Stromal cell of bone marrow (primary cell): ENCODE measurements at regions not wholly inside any gene's neighbourhood (a gene's known extent, or its start where the extent isn't known, plus 50 kb on each side); places are given as distances from the start of the nearest gene placed in this dataset.

Experiments used
- DNase-seq: peaks from one replicate; pipeline ENCODE4 v3.0.0-alpha.2; 2012; ENCODE audit warnings: low read depth

DNA sequence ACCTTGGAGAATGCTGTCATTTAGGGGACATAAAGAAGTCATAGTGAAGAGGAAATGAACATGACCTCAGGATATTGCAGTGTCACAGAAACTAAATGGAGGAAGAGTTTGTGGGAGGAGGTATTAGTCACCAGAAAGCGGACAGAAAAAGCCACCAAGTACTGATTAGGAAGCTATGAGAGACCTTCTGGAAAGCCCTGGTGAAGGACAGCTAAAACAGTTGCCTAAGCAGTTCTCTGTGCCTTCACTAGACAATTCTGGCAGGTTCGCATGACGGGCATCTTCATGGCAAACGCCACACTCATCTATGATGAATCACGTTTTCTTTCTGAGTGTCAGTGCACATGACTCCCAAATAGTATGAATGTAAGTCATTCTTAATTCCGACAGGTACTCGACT lies 325.8 kb downstream of the C11orf87 start:
- DNase-seq: no peak

DNA sequence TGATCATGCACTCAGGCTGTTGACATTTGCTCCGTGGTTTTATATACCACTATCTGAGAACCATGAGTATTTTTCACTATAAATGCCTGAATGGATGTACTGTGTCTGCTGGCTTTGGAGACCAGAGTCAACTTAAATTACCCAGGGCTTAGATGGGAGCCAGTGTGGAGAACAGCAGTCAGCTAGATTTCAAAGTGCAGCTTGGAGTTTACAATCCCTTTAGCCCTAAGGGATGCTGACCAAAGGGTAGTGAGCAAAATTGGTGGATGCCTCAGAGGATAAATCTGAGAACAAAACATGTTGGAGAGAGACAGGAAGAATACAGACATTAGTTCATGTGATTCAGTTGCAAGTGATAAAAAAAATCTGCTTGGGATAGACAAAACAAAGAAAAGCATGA lies 327.5 kb downstream of the C11orf87 start:
- no peak for DNase-seq

DNA sequence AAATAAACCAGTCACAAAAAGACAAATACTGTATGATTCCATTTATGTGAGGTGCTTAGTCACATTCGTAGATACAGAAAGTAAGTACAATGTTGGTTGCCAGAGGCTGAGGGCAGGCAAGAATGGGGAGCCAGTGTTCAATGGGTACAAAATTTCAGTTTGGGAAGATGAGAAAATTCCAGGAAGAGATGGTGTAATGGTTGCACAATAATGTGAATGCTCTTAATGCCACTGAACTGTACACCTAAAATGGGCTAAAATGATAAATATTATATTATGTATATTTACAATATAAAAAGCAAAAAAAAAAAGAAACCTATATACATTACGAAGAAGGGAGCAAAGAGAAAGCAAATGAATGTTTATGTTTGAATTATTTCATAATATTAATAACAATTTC lies 329.0 kb downstream of the C11orf87 start:
- no peak for DNase-seq

DNA sequence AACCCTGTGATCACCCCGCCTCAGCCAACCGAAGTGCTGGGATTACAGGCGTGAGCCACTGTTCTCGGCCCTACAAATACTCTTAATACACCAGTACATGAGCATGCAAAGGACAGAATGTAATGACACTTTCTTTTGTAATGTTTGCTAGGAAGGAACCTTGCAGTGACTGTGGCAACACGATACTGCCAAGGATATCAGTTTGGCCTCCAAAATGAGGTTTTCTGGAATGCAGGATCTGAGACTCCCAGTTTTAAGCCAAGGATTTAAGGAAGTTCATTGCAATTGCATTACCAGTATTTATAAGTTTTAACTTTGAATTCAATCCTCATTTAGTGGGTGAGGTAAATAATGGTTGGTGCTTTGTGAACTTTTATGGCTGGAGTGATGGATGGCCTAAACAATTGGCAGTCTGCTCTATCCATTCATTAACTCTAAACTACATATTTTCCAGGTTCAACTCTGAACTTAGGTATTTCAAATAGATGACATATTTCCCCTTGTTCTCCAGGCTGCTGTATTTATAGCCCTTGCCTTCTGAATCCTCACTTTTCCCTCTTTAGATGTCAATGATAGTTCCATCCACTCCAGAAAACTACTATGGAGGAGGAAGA lies 330.3 kb downstream of the C11orf87 start:
- peak; percentile 13 for DNase-seq

DNA sequence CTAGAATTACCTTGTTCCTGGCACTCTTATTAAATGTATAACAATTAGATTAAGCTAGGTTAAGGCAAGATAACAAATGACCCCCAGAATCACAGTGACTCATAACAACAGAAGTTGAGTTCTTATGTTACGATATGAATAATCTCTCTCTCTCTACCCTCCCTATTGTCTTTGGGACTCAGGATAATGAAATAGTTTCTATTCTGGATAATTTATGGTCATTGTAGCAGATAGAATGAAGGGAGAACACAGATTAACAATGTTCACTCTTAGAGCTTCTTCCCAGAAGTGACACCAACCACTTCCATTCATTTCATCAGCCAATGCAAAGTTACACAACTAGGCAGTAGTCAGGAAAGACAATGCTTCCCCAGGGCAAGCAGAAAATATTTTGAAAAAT lies 334.5 kb downstream of the C11orf87 start:
- DNase-seq: no peak

DNA sequence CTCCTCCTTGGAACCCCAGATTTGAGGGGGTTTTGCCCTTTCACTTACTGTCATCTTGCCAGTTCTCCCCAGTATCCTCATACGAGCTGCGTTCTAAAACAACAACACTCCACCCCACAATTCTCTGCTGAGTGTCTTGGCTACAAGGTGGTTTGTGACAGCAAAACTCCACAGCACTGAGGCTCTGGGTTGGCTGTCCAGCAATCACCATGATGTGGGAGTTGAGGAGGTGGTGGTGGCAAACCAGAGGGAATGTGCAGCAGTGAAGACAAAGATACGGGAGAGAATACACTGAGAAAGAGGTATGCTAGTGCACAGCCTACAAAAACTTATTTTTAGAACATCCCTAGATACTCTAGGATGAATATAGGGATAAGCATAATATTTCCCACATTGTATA lies 335.0 kb downstream of the C11orf87 start:
- DNase-seq: no peak

DNA sequence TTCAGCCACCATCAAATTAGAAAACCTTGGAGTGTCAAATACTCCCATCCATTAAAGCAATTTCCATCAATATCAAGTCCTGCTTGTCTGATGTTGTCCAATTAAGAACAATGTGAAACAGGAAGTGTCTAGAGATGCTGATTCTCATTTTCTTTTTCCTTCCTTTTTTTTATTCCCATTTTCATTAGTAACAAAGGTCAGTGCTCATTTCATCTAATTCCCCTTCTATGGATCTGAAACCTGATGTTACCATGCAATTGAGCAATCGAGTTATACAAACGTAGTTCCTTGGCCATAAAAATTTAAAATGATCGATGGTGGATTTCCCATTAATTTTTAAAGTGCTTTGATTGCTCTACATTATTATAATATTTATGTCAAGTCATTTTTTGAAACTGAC lies 330.6 kb upstream of the ZC3H12C start:
- DNase-seq: no peak

DNA sequence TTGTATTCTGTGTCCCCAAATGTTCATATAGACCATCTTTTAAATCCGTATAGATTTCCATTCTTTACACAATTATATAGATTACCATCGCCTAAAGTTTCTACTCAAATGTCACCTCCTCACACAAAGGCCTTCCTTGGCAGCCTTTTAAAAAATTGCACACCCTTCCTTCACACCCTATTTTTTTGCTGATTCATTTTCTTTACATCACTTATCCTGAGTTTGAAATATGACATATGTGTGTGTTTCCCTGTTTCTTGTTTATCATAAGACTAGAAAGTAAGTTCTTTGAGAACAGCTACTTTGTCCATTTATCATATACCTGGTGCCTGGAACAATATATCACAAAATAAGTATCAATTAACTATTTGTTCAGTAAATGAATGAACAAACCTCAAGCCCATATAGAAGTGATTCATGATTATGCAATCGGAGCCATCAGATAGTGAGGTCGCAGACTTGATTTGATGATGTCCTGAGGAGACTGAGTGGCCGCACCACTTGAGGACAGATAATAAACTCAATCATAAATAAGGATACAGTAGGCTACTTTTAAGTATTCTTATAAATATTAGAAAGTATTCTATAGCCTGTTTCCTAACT lies 327.4 kb upstream of the ZC3H12C start:
- DNase-seq: no peak

DNA sequence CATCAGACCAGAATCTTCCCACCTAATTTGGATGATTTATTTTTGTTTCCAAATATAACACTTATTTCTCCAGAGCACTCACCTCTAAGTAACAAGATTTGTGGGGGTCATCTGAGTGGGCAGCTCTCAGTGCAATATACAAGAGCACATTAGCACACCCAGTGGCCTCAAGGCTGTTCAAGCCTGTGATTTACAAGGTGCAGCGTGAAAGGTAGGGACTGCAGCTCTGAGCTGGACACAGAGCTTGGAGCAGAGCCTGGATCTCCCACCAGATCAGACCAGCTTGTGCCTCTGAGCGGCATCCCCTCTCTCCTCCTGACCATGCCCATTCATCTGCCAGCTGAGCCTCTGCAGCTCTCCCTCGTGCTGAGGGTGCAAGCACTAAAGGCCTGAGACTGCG lies 323.3 kb upstream of the ZC3H12C start:
- DNase-seq: no peak

DNA sequence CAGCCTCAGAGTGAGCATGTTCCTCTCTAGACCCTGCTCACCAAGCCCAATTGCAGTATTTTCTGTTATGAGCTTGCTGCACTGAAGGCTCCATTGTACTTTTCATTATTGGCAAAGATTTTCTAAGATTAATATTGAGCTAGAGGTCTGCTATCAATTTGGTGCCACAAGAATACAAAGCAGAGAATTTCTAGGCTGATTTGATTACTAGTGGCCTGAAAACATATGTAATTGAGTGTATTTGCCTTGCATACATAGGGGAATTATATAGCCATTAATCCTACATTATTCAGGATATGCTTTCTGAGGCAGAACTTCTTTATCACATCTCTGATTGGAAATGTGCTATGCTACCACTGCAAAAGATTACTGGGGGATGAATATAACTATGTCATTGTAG lies 322.9 kb upstream of the ZC3H12C start:
- DNase-seq: no peak

DNA sequence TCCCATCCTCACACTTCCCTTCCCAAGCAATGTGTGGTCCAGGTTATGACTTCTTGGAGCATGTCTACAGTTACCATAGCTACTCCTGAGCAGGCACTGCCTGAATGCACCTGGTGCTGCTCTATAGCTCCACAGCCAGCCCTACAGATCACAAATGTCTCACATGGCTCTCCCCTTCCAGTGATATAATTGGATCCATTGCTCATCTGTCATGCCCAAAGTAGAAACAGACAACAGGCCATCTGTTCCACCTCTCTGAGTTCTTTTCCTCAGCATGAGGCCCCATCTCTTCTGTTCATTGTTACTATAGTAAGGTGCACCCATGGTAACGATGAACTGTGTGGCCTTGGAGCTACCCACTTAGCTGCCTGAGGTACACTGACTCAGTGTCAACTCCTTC lies 320.3 kb upstream of the ZC3H12C start:
- DNase-seq: no peak

DNA sequence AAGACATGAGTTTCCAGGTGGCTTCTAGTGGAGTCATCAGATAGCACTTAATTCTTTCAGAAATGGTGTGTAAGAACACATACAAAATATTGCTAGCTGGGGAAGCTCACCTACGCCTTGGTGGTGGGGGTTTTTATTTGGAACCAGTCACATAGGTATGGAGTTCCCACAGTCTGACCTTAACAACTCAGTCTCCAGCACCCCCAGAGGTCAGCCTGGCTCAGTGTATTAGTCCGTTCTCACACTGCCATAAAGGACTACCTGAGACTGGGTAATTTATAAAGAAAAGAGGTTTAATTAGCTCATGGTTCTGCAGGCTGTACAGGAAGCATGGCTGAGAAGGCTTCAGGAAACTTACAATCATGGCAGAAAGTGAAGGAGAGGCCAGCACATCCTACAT lies 317.5 kb upstream of the ZC3H12C start:
- no peak for DNase-seq

DNA sequence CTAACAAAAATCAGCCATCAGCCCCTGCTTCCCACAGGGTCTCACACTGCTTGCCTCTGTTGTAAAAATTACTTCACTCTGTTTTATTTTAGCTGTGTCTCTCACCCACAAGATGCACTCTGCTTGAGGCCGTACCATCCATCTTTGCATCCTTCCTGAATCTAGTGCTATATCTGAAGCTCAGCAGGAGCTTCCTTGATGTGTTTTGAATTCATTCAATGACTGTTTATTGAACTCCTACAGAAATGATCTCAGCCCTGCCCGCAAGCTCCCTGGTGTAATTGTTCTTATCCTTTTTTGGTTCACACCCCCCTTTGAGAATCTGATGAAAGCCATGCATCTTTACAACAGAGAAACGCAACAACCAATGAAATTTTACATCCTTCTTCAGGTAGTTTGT lies 310.2 kb upstream of the ZC3H12C start:
- no peak for DNase-seq

DNA sequence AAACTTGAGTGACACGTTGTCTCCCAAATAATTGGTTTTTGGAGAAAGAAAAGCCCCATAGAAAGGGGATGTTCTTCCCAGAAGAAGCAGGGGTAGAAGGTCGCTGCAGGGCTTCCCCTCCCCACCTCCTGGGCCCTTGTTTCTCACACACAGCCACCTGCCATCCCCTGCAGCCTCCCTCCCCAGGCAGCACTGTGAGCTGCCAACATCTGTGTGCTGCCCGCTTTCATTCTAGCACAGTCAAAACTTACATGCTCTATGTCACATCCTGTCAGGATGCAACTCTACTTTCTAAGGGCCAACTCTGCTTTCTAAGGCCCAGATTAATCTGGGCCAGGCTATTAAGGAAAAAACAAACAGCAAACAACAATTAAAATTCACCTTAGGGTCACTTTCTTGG lies 309.4 kb upstream of the ZC3H12C start:
- no peak for DNase-seq

DNA sequence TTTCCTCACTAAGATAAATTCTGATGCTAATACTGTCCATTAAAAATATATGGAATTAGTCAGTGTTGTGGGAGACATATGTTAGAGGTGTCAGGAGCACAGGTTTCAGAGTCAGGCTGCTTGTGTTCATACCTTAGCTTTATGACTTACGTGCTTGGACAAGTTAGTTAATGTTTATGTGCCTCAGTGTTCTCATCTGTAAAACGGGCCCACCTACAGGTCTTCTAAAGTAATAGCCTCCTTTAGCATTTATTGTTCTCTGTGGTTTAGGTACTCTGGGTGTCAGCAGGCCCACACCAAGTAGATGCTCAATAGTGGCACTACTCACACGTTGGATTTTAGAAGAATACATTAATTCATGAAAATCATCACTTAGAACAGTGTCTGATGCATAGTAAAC lies 308.7 kb upstream of the ZC3H12C start:
- no peak for DNase-seq

DNA sequence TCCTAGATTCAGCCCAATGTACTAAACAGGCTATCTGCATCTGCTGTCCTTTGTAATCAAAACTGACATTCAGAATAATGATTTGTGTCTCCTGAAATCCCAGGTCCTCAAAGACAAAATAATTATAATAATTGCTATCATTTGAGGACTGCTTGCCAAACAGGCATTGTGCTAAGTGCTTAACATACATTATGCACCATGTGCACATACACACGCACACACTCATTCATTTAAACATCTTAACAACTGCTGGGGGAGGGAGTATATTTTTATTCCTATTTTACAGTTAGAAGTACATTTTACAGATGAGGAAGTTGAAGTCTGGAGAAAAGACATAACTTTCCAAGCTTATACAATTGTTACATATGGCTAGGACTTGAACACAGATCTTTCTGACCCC lies 308.0 kb upstream of the ZC3H12C start:
- no peak for DNase-seq

DNA sequence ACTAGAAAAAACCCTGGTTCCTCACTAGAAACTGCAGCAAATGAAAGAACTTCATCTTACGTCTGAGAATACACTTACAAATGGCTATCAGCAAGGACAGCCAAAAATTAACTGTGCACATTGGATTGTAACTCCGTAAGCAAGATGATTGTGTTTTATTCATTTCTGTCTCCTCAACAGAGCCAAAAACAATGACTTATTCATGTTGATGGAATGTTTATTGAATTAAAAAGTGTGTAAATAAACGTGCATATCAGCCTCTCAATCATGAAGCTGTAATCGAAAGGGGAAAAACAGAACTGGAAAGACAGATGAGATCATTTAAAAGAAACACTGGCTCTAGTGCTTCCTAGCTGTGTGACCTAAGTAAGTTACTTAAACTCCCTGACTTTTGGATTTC lies 307.5 kb upstream of the ZC3H12C start:
- peak; percentile 12 for DNase-seq

DNA sequence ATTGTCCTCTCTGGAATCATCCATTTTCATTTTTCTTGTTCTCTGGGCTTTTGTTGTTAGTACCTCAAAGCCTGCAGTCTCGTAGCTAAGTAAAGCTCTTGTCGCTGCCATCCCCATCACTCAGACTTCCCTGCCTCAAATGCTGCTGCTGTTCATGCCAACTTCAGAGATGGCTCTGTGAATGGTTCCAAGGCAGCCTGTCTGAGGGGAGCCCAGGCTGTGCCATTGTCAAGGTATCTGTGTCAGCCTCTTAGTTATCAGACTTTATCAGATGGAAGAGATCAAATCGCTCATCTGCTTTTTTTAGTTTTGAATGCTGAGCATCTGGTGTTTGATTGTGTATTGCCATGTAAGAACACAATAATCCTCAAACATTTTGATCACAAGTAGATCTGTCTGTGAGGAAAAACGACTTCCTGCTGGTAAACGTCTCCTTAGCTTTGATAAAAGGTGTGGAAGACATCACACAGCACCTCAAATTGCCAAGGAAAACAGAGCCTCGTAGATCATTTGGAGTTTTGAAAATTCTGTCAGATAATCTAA lies 304.2 kb upstream of the ZC3H12C start:
- DNase-seq: no peak

DNA sequence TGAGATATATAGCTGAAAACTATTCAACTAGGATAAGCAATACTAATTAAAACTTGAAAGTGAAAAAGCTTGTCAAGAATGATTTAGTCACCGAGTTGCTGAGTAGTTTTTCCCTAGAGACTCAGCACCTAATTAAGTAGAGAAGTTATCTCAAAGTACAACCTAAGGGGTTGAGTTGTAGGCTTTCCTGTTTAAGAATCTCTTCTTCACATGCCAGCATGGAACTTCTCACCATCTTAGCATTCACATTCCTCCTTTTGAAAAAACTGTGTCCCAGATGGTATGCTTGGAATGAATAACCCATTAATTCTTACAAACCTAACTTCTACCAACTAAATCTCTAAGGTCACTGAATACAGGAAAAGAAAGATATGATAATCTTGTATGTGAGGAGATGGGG lies 303.3 kb upstream of the ZC3H12C start:
- DNase-seq: no peak

DNA sequence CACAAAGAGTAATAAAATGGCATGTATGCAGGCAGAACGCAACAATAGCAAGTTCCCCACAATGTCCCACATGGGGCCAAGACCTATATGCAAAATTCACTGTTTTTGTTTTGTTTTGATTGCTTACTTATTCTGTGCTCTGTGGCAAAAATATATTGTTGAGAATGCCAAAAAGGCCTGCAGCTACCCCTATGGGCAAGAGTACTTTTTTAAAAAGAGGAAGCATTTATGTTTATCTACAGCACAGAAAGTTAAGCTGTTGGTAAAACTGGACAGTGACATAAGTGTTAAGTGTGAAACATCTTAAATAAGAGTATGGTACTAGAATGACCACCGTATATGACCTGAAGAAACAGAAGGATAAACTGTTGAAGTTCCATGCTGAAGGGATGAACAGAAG lies 301.9 kb upstream of the ZC3H12C start:
- no peak for DNase-seq

DNA sequence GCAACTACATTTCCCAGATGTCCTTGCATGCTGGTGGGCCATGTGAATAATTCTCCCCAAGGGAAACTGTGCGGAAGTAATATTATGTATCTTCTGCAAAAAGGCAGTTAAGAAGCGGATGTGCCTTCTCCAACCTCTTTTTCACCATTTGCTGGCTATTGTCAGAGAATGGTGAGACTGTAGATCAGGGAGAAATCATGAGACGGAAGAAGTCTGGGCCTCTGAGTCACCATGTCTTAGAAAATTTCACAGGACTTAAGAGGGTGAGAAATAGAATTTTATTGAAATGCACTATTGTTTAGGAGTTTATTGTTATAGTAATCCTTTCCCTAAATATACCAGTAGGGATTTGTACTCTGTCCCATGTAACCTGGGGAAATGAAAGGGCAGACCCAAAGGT lies 298.7 kb upstream of the ZC3H12C start:
- no peak for DNase-seq

DNA sequence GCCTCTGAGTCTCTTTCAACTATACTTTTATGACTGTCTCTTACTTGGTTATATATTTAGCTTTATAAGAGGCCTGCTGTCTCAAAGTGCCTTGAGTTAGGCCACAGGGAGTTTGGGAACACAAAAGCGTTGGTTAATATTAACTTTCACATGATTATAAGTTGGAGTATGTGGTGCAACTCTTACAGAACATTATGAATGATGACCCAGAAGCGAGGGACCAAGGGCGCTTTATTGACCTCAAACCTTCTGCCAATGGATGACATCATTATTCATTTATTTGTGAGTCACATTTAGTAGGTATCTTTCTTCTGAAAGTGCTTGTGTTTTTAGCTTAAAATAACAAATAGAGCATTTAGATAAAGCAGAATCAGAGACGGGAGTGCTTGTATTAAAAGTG lies 298.0 kb upstream of the ZC3H12C start:
- DNase-seq: peak; percentile 40

DNA sequence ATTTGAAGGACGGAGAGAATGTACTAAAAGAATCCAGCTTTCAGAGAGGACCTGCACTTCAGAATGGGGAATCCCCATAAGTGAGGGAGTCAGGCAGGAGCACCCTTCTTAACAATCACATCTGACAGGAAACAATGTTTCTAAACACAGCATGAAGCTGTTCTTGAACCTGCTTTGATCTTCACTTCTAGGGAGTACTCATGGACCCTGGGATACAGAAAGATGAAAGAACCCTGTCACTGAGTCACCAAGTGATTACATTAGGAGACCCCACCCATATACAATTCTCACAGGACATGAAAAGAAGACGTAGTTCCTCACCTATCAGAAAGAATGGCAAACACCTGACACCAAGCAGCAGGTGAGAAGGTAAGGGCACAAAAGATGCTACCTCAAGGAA lies 296.9 kb upstream of the ZC3H12C start:
- no peak for DNase-seq

DNA sequence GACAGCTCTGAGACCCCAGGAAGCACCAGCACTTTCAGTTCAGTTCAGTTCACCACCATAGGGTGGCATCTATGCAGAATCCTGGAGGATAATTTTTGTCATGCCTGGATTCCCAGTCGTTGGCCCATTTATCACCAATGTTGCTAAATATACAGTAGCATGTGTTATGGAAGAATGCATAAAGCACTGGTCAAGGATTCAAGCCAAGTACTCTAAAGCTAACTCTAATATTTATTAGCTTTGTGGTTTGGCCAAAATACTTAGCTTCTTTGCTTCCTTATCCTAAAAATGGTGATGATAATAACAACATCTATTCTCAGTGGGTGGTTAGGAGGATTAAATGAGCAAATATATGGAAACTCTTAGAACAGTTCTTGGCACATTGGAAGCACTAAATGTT lies 294.7 kb upstream of the ZC3H12C start:
- DNase-seq: no peak
